ENCODE measurements at regions not wholly inside any gene's neighbourhood (a gene's known extent, or its start where the extent isn't known, plus 50 kb on each side); places are given as distances from the start of the nearest gene placed in this dataset.
"Not testable (repeated sequence)": the region's sequence is repeated elsewhere in the genome, so short reads cannot be mapped to it uniquely, and the experiment has no call there.

DNA sequence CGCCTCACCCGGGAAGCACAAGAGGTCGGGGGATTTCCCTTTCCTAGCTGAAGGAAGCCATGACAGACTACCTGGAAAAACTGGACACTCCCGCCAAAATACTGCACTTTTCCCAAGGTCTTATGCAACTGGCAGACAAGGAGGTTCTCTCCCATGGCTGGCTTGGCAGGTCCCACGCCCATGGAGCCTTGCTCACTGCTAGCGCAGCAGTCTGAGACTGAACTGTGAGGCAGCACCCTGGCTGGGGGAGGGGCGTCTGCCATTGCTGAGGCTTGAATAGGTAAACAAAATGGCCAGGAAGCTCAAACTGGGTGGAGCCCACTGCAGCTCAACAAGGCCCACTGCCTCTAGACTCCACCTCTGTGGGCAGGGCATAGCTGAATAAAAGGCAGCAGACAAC, 92.1 kb downstream of the C4BPA start:
- H3K36me3 Mint-ChIP-seq (ENCODE audit: low read depth); DNase-seq; H3K4me3 Mint-ChIP-seq; H3K27ac Mint-ChIP-seq; H3K4me1 Mint-ChIP-seq: not testable (repeated sequence)
- Mint-ChIP-seq H3K9me3 (peaks cover 28% of the 10 kb centered on the region), H3K27me3 (ENCODE audit: low read depth, poor library complexity) (peaks cover 11% of the 10 kb centered on the region)

DNA sequence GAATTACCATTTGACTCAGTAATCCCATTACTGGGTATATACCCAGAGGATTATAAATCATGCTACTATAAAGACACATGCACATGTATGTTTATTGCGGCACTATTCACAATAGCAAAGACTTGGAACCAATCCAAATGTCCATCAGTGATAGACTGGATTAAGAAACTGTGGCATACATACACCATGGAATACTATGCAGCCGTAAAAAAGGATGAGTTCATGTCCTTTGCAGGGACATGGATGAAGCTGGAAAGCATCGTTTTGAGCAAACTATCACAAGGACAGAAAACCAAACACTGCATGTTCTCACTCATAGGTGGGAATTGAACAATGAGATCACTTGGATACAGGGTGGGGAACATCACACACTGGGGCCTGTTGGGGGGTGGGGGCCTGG, 97.5 kb downstream of the C4BPA start:
- not testable (repeated sequence) for H3K4me1 Mint-ChIP-seq; H3K4me3 Mint-ChIP-seq; H3K27ac Mint-ChIP-seq; DNase-seq; H3K36me3 Mint-ChIP-seq (ENCODE audit: low read depth)
- Mint-ChIP-seq H3K27me3 (ENCODE audit: low read depth, poor library complexity) (peaks cover 21% of the 10 kb centered on the region), H3K9me3 (peaks cover 33% of the 10 kb centered on the region)

DNA sequence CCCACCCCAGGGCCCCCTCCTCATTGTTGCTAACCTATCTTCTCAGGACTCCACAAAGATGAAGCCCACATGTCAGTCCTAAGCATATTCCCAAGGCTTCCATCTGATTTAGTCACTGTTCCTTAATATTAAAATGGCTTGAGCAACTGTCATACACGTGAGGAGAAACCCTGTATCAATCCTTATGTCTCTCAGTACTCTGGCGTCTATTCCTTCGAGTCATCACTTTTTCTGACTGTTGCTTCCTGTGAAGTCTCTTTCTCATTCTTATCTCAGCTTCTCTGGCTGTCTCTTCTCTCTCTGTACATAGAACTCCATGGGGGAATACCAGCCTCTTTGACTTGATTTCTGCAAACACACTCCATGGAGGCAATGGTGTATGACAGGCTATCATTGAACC, 98.4 kb downstream of the C4BPA start:
- no peak for DNase-seq
- no peaks in the 10 kb centered on the region for H3K4me1 Mint-ChIP-seq
- TF ChIP-seq, protein P1, sequence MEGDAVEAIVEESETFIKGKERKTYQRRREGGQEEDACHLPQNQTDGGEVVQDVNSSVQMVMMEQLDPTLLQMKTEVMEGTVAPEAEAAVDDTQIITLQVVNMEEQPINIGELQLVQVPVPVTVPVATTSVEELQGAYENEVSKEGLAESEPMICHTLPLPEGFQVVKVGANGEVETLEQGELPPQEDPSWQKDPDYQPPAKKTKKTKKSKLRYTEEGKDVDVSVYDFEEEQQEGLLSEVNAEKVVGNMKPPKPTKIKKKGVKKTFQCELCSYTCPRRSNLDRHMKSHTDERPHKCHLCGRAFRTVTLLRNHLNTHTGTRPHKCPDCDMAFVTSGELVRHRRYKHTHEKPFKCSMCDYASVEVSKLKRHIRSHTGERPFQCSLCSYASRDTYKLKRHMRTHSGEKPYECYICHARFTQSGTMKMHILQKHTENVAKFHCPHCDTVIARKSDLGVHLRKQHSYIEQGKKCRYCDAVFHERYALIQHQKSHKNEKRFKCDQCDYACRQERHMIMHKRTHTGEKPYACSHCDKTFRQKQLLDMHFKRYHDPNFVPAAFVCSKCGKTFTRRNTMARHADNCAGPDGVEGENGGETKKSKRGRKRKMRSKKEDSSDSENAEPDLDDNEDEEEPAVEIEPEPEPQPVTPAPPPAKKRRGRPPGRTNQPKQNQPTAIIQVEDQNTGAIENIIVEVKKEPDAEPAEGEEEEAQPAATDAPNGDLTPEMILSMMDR (IDR thresholded peaks at IDR 0.05) = no peak

DNA sequence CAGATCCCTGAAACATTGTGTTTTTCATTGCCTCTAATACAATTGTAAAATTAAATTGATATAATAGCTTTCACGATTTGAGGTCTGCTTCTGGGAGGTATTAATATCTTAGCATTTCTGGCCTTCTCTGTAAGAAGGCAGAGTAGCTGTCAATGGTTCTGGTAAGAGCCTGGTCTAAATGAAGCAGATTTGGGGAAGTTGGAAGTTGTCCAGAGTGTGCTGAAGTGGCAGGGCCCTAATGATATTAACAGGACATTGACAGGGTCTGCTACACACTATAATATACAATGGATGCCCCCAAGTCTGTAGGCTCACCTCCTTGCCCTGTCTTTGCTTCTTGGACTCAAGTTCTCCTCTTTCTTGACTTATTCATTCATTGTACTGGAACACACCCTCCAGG, 99.5 kb downstream of the C4BPA start:
- Mint-ChIP-seq H3K27ac (no peak overlapping the region), H3K4me3 (no peak overlapping the region), H3K27me3 (ENCODE audit: low read depth, poor library complexity) (peaks cover 21% of the 10 kb centered on the region), H3K9me3 (peaks cover 38% of the 10 kb centered on the region), H3K36me3 (ENCODE audit: low read depth) (peaks cover 4% of the 10 kb centered on the region), H3K4me1 (no peaks in the 10 kb centered on the region)
- no peak for DNase-seq
- TF ChIP-seq, protein P1 (IDR thresholded peaks at IDR 0.05) = no peak

More for the DNA sequence above, 98.4 kb downstream of the C4BPA start:
- Mint-ChIP-seq H3K4me3 (no peak overlapping the region), H3K36me3 (ENCODE audit: low read depth) (peaks cover 4% of the 10 kb centered on the region), H3K27me3 (ENCODE audit: low read depth, poor library complexity) (peaks cover 21% of the 10 kb centered on the region), H3K27ac (no peak overlapping the region), H3K9me3 (peaks cover 34% of the 10 kb centered on the region)

DNA sequence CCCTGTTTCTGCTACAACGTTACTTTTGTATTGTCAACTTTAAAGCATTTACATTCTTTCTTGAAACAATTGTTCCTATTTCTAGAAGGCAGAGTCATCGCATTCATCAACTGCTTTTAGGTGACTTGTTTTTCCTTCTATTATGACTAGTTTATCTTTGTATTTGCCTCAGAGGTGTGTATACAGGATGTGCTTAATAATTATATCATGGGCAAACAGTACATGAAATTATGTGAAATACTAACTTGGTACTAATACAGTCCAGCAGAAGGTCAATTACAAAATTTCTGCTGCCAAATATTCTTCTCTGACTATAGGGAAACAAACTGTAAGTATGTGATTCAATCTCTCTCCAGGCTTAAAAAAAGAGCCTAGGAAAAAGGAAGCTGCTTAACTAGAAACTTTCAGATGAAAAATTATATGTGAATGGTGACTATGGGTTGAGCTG, 101.6 kb downstream of the C4BPA start:
- Mint-ChIP-seq H3K9me3 (peaks cover 34% of the 10 kb centered on the region), H3K4me3 (no peak overlapping the region), H3K36me3 (ENCODE audit: low read depth) (peaks cover 4% of the 10 kb centered on the region), H3K4me1 (no peaks in the 10 kb centered on the region), H3K27ac (no peak overlapping the region), H3K27me3 (ENCODE audit: low read depth, poor library complexity) (peaks cover 17% of the 10 kb centered on the region)
- no peak for DNase-seq
- TF ChIP-seq, protein P1 (IDR thresholded peaks at IDR 0.05) = no peak

DNA sequence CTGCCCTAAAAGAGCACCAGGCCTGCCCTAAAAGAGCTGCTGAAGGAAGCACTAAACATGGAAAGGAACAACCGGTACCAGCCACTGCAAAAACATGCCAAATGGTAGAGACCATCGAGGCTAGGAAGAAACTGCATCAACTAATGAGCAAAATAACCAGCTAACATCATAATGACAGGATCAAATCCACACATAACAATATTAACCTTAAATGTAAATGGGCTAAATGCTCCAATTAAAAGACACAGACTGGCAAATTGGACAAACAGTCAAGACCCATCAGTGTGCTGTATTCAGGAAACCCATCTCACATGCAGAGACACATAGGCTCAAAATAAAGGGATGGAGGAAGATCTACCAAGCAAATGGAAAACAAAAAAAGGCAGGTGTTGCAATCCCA, 104.7 kb downstream of the C4BPA start:
- not testable (repeated sequence) for H3K27me3 Mint-ChIP-seq (ENCODE audit: low read depth, poor library complexity); DNase-seq; H3K4me3 Mint-ChIP-seq; H3K4me1 Mint-ChIP-seq; H3K36me3 Mint-ChIP-seq (ENCODE audit: low read depth); H3K27ac Mint-ChIP-seq
- peaks cover 39% of the 10 kb centered on the region for H3K9me3 Mint-ChIP-seq

DNA sequence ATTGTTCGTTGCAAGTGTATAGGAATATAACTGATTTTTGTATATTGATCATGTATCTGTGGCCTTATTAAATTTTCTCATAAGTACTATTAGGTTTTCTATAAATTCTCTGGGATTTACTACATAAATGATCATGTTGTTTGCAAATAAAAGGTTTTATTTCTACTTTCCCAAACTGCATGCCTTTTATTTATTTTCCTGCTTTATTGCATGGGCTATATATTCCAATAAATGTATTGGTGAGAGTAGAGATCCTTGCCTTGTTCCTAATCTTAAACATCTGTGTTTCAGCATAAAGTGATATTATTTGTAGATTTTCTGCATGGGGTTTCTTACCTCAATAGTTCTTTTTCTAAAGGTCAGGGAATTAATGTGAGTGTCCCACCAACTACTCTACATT, 107.0 kb upstream of the CD55 start:
- Mint-ChIP-seq H3K36me3 (ENCODE audit: low read depth) (no peaks in the 10 kb centered on the region), H3K27me3 (ENCODE audit: low read depth, poor library complexity) (peaks cover 4% of the 10 kb centered on the region), H3K4me1 (no peaks in the 10 kb centered on the region), H3K27ac (no peak overlapping the region), H3K4me3 (no peak overlapping the region), H3K9me3 (peaks cover 26% of the 10 kb centered on the region)
- no peak for DNase-seq
- TF ChIP-seq, protein P1 (IDR thresholded peaks at IDR 0.05) = no peak

Data from nephron progenitor cell (in vitro differentiated cells).